Gastrocnemius medialis (tissue), 4 donors: ENCODE measurements at regions not wholly inside any gene's neighbourhood (a gene's known extent, or its start where the extent isn't known, plus 50 kb on each side); places are given as distances from the start of the nearest gene placed in this dataset.

ENCODE experiments used
- ATAC-seq, 2 donors: fragments of 150-250 bp; one replicate each; pipeline ENCODE4 v1.9.1; 2016
- DNase-seq, 2 donors: peaks; one replicate each; pipeline ENCODE4 v3.0.0-alpha.2; 2019
- H3K27ac ChIP-seq, 4 donors: fragments of 200-600 bp; sonication (generic); 1 replicate in 1 of 4; 2 replicates in 3 of 4; pipeline ENCODE4 v1.5.1; 2016 to 2018; ENCODE audit warnings: mild to moderate bottlenecking in 2 of 4, moderate library complexity in 1 of 4
- H3K27me3 ChIP-seq, 3 donors: fragments of 200-600 bp; sonication (generic) in 2 of 3; 1 replicate in 1 of 3; 2 replicates in 2 of 3; pipeline versions ENCODE4 v1.5.1 to v1.6.0; 2016 to 2019; ENCODE audit warnings: mild to moderate bottlenecking in 1 of 3, moderate library complexity in 1 of 3
- H3K36me3 ChIP-seq, 2 donors: fragments of 200-600 bp; sonication (generic) in 1 of 2; one replicate each; pipeline ENCODE4 v1.5.1; 2017 to 2018
- H3K4me1 ChIP-seq, 2 donors: fragments of 200-600 bp; sonication (generic) in 1 of 2; one replicate each; pipeline ENCODE4 v1.5.1; 2016 to 2017; ENCODE audit warnings: mild to moderate bottlenecking in 2 of 2
- H3K4me3 ChIP-seq, 4 donors: fragments of 200-600 bp; sonication (generic) in 3 of 4; 1 replicate in 1 of 4; 2 replicates in 3 of 4; pipeline ENCODE4 v1.5.1; 2016 to 2019; ENCODE audit warnings: mild to moderate bottlenecking in 2 of 4
- H3K9me3 ChIP-seq, 3 donors: fragments of 200-600 bp; sonication (generic) in 2 of 3; 1 replicate in 1 of 3; 2 replicates in 2 of 3; pipeline ENCODE4 v1.5.1; 2016 to 2019
- POLR2A ChIP-seq, 2 donors: fragments of 450-650 bp; IDR thresholded peaks; one replicate each; pipeline ENCODE4 v1.6.1; 2017; ENCODE audit warnings: antibody characterized with exemption in 2 of 2, mild to moderate bottlenecking in 2 of 2, moderate library complexity in 2 of 2
- in situ Hi-C, 4 donors: fragments of 200-750 bp; cut with MboI; loops; one replicate each; pipeline versions ENCODE4 v1.15.0 to v1.8.0; 2017; ENCODE audit warnings: low sequenced_read_pairs in 4 of 4
- intact Hi-C: fragments of 100-400 bp; cut with DNase I; formaldehyde crosslinking; loops from one replicate; pipeline ENCODE4 v1.15.1; 2023; ENCODE audit warnings: low total_unique reads
- TF ChIP-seq, protein P1 (sequence below), 5 experiments: fragments of 450-650 bp in 3 of 5; fragments of 200-600 bp in 2 of 5; sonication (generic) in 2 of 5; IDR thresholded peaks in 4 of 5; conservative IDR thresholded peaks in 1 of 5; 1 replicate in 4 of 5; 2 replicates in 1 of 5; pipeline ENCODE4 v1.5.1; 2016 to 2019; ENCODE audit warnings: antibody characterized with exemption in 5 of 5, mild to moderate bottlenecking in 3 of 5, moderate library complexity in 3 of 5

DNA sequence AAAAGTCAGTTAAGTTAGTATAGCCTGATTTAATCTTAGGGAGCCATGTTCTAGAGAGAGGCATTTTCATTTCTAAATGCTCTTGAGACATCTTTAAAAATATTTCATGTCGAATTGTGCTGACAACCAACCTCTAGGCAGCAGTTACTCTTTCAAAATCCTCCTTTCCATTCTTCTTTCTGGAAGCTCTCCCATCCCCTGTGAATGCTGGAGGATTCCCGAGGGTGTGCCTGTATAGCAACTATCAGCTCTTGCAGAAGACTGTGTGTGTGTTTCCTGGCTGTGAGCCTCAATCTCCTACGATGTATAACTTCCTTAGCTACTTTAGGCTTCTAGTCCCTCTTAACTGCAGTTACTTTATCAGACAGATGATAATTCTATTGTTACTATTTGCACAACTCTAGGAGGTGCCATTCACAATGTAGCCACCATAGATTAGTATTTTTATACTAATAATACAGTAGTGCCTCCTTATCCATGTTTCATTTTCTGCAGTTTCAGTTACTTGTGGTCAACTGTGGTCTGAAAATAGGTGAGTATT lies 250.3 kb downstream of the EDEM1 start:
- TF ChIP-seq, protein P1, sequence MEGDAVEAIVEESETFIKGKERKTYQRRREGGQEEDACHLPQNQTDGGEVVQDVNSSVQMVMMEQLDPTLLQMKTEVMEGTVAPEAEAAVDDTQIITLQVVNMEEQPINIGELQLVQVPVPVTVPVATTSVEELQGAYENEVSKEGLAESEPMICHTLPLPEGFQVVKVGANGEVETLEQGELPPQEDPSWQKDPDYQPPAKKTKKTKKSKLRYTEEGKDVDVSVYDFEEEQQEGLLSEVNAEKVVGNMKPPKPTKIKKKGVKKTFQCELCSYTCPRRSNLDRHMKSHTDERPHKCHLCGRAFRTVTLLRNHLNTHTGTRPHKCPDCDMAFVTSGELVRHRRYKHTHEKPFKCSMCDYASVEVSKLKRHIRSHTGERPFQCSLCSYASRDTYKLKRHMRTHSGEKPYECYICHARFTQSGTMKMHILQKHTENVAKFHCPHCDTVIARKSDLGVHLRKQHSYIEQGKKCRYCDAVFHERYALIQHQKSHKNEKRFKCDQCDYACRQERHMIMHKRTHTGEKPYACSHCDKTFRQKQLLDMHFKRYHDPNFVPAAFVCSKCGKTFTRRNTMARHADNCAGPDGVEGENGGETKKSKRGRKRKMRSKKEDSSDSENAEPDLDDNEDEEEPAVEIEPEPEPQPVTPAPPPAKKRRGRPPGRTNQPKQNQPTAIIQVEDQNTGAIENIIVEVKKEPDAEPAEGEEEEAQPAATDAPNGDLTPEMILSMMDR (IDR thresholded peaks at IDR 0.05 in 4 of 5, conservative IDR thresholded peaks at IDR 0.05 in 1 of 5) = no peak
- no peak overlapping the region for H3K4me3 ChIP-seq
- H3K9me3 ChIP-seq = no peaks in the 10 kb centered on the region
- H3K27ac ChIP-seq = no peak overlapping the region
- no peaks in the 10 kb centered on the region for H3K4me1 ChIP-seq
- ATAC-seq (no peak), DNase-seq (no peak)
- H3K27me3 ChIP-seq = no peaks in the 10 kb centered on the region
- in situ Hi-C loops = no loop called here
- H3K36me3 ChIP-seq = no peaks in the 10 kb centered on the region
- intact Hi-C loops = no loop called here

DNA sequence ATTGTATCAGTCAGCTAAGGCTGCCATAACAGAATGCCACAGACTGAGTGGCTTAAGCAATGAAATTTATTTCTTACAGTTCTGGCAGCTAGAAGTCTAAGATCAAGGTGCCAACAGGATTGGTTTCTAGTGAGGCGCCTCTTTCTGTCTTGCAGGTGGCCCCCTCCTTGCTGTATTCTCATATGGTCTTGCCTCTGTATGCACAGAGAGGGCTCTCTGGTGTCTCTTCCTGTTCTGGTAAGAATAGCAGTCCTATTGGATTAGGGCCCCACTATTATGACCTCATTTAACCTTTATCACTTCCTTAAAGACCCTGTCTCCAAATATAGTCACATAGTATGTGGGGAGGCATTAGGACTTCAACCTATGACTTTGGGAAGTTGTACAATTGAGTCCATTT lies 253.9 kb downstream of the EDEM1 start:
- Histone ChIP-seq H3K4me3 (no peak overlapping the region), H3K27ac (no peak overlapping the region), H3K4me1 (no peaks in the 10 kb centered on the region), H3K36me3 (no peaks in the 10 kb centered on the region), H3K27me3 (no peaks in the 10 kb centered on the region), H3K9me3 (no peaks in the 10 kb centered on the region)
- ATAC-seq (no peak), DNase-seq (no peak)
- intact Hi-C loops = no loop called here
- no peak for TF ChIP-seq POLR2A (IDR thresholded peaks at IDR 0.05)
- TF ChIP-seq, protein P1 (IDR thresholded peaks at IDR 0.05 in 4 of 5, conservative IDR thresholded peaks at IDR 0.05 in 1 of 5) = no peak
- in situ Hi-C loops = no loop called here

DNA sequence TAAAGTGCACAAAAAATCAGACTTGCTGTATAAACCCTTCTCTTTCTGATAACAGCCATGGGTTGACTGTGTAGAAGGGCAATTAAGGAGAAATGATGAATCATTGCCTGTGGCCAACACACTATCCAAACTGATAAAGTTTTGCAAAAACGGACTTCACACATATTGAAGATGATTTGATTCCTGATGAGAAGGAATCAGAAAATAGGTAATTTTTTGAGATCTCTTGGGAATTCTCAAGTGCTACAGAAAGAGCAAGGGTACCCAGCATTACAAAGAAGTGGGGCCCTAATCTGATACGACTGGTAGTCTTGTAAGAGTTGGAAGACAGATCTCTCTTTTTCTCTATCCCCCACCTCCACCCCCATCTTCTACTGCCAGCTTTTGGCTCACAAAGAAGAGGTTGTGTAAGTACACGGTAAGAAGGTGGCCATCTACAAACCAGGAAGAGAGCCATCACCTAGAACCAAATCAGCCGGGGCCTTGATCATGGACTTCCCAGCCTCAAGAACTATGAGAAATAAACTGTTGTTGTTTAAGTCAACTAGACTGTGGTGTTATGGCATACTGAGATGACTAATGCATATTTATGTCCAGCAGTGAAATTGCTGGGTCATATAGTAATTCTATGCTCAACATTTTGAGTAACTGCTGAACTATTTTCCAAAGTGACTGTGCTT lies 254.7 kb downstream of the EDEM1 start:
- ATAC-seq (no peak), DNase-seq (no peak)

DNA sequence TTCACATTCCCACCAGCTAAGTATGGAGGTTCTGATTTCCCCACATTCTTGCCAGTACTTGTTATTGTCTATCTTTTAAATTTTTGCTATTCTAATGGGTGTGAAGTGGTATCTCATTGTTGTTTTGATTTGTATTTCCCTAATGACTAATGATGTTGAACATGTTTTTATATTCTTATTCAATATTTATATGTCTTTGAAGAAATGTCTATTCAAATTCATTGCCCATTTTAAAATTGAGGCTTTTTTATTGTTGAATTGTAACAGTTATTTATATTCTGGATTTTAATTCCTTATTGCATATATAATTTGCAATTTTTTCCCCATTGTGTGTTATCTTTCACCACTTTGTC lies 255.3 kb downstream of the EDEM1 start:
- H3K4me1 ChIP-seq = no peaks in the 10 kb centered on the region
- no peaks in the 10 kb centered on the region for H3K36me3 ChIP-seq
- TF ChIP-seq POLR2A (IDR thresholded peaks at IDR 0.05) = no peak
- TF ChIP-seq, protein P1 (IDR thresholded peaks at IDR 0.05 in 4 of 5, conservative IDR thresholded peaks at IDR 0.05 in 1 of 5) = no peak
- H3K27ac ChIP-seq = no peak overlapping the region
- no peak for DNase-seq
- intact Hi-C loops (no loop called here), in situ Hi-C loops (no loop called here)
- H3K27me3 ChIP-seq = no peaks in the 10 kb centered on the region
- no peak overlapping the region for H3K4me3 ChIP-seq
- H3K9me3 ChIP-seq = no peaks in the 10 kb centered on the region
- ATAC-seq = no peak

More for the DNA sequence above, 254.7 kb downstream of the EDEM1 start:
- Histone ChIP-seq H3K4me3 (no peak overlapping the region), H3K36me3 (no peaks in the 10 kb centered on the region), H3K4me1 (no peaks in the 10 kb centered on the region), H3K27me3 (no peaks in the 10 kb centered on the region), H3K27ac (no peak overlapping the region), H3K9me3 (no peaks in the 10 kb centered on the region)
- in situ Hi-C loops (no loop called here), intact Hi-C loops (no loop called here)
- TF ChIP-seq POLR2A (IDR thresholded peaks at IDR 0.05) = no peak
- TF ChIP-seq, protein P1 (IDR thresholded peaks at IDR 0.05 in 4 of 5, conservative IDR thresholded peaks at IDR 0.05 in 1 of 5) = no peak

DNA sequence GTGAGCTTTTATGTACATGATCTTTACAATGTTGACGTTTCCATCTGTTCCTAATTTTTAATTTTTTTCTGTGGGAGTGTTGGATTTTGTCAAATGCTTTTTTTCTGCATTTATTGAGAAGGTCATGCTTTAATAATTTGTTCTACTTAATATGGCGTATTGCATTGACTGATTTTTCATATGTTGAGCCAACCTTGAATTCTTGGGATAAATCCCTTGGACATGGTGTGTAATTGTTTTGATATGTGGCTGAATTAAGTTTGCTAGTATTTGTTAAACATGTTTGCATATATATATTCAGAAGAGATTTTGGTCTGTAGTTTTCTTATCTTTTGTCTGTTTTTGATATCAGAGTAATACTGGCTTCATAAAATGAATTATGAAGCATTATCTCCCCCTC lies 256.7 kb downstream of the EDEM1 start:
- no peak for TF ChIP-seq POLR2A (IDR thresholded peaks at IDR 0.05)
- TF ChIP-seq, protein P1 (IDR thresholded peaks at IDR 0.05 in 4 of 5, conservative IDR thresholded peaks at IDR 0.05 in 1 of 5) = no peak
- in situ Hi-C loops = no loop called here
- Histone ChIP-seq H3K4me3 (no peak overlapping the region), H3K27ac (no peak overlapping the region), H3K36me3 (no peaks in the 10 kb centered on the region), H3K4me1 (no peaks in the 10 kb centered on the region), H3K9me3 (no peaks in the 10 kb centered on the region), H3K27me3 (no peaks in the 10 kb centered on the region)
- intact Hi-C loops = no loop called here
- DNase-seq (no peak), ATAC-seq (no peak)
